Activated CD8-positive, alpha-beta T cell treated with anti-CD3 and anti-CD28 coated beads for 36 hours (primary cell): ENCODE measurements at regions not wholly inside any gene's neighbourhood (a gene's known extent, or its start where the extent isn't known, plus 50 kb on each side); places are given as distances from the start of the nearest gene placed in this dataset.

Source experiments
- ATAC-seq: fragments of 200-7000 bp; cut with Tn5 transposase; one replicate; pipeline ENCODE4 v1.10.0; 2021; ENCODE audit warnings: mild to moderate bottlenecking, moderate library complexity
- CTCF ChIA-PET: fragments of 350-600 bp; sonication (Branson Sonifier 250); formaldehyde crosslinking; loops from one replicate; lab custom pipeline; 2021; ENCODE audit warnings: antibody characterized with exemption; lab: Charles Lee
- POLR2A ChIA-PET: fragments of 350-600 bp; sonication (Branson Sonifier 250); formaldehyde crosslinking; loops from one replicate; lab custom pipeline; 2021; ENCODE audit warnings: antibody characterized with exemption; lab: Charles Lee
- DNase-seq: peaks from one replicate; pipeline ENCODE4 v3.0.0-alpha.2; 2020
- H3K27ac Mint-ChIP-seq: one replicate; pipeline ENCODE4 v1.8.0; 2021; ENCODE audit warnings: mild to moderate bottlenecking, mixed read lengths
- H3K27me3 Mint-ChIP-seq: one replicate; pipeline ENCODE4 v1.8.0; 2021; ENCODE audit warnings: mixed read lengths
- H3K36me3 Mint-ChIP-seq: one replicate; pipeline ENCODE4 v1.8.0; 2021; ENCODE audit warnings: low read depth, mixed read lengths
- H3K4me1 Mint-ChIP-seq: one replicate; pipeline ENCODE4 v1.8.0; 2021; ENCODE audit warnings: low read depth, mixed read lengths
- H3K4me3 Mint-ChIP-seq: one replicate; pipeline ENCODE4 v1.8.0; 2021; ENCODE audit warnings: mild to moderate bottlenecking, moderate library complexity, mixed read lengths
- H3K9me3 Mint-ChIP-seq: one replicate; pipeline ENCODE4 v1.8.0; 2021; ENCODE audit warnings: mixed read lengths
- intact Hi-C: fragments of 100-400 bp; cut with micrococcal nuclease; formaldehyde crosslinking; loops from one replicate; pipeline ENCODE4 v1.10.0; 2022
- TF ChIP-seq, protein P1 (sequence below): fragments of 200-600 bp; IDR thresholded peaks from one replicate; pipeline ENCODE4 v1.8.0; 2022; ENCODE audit warnings: antibody characterized with exemption, mild to moderate bottlenecking

GRCh38 chr2:154589514-154589913 is 109.0 kb upstream of the KCNJ3 start:
- intact Hi-C loops: no loop called here
- no peak overlapping the region for H3K4me3 Mint-ChIP-seq
- no peaks in the 10 kb centered on the region for H3K4me1 Mint-ChIP-seq
- CTCF ChIA-PET: no interaction called here
- no peaks in the 10 kb centered on the region for H3K9me3 Mint-ChIP-seq
- TF ChIP-seq, protein P1, sequence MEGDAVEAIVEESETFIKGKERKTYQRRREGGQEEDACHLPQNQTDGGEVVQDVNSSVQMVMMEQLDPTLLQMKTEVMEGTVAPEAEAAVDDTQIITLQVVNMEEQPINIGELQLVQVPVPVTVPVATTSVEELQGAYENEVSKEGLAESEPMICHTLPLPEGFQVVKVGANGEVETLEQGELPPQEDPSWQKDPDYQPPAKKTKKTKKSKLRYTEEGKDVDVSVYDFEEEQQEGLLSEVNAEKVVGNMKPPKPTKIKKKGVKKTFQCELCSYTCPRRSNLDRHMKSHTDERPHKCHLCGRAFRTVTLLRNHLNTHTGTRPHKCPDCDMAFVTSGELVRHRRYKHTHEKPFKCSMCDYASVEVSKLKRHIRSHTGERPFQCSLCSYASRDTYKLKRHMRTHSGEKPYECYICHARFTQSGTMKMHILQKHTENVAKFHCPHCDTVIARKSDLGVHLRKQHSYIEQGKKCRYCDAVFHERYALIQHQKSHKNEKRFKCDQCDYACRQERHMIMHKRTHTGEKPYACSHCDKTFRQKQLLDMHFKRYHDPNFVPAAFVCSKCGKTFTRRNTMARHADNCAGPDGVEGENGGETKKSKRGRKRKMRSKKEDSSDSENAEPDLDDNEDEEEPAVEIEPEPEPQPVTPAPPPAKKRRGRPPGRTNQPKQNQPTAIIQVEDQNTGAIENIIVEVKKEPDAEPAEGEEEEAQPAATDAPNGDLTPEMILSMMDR: no peak
- H3K36me3 Mint-ChIP-seq: no peaks in the 10 kb centered on the region
- DNase-seq: no peak
- no peak for ATAC-seq
- no peak overlapping the region for H3K27ac Mint-ChIP-seq
- no peaks in the 10 kb centered on the region for H3K27me3 Mint-ChIP-seq
- POLR2A ChIA-PET: no interaction called here

- intact Hi-C loops: no loop called here
- Mint-ChIP-seq H3K9me3 (no peaks in the 10 kb centered on the region), H3K27ac (no peak overlapping the region), H3K36me3 (no peaks in the 10 kb centered on the region), H3K4me3 (no peak overlapping the region), H3K4me1 (no peaks in the 10 kb centered on the region), H3K27me3 (no peaks in the 10 kb centered on the region)
- ATAC-seq: no peak
- ChIA-PET CTCF (no interaction called here), POLR2A (no interaction called here)
- no peak for DNase-seq
- TF ChIP-seq, protein P1: no peak
Measured at GRCh38 chr2:154591294-154591820, 107.1 kb upstream of the KCNJ3 start.

- TF ChIP-seq, protein P1: no peak
- Mint-ChIP-seq H3K4me3 (no peak overlapping the region), H3K27ac (no peak overlapping the region), H3K27me3 (no peaks in the 10 kb centered on the region), H3K9me3 (no peaks in the 10 kb centered on the region), H3K4me1 (no peaks in the 10 kb centered on the region), H3K36me3 (no peaks in the 10 kb centered on the region)
- no peak for ATAC-seq
- ChIA-PET CTCF (no interaction called here), POLR2A (no interaction called here)
- intact Hi-C loops: no loop called here
- no peak for DNase-seq
Measured at GRCh38 chr2:154599189-154599588, 99.3 kb upstream of the KCNJ3 start.

GRCh38 chr2:154600927-154601494 is 97.5 kb upstream of the KCNJ3 start:
- intact Hi-C loops: no loop called here
- POLR2A ChIA-PET: no interaction called here
- no peak overlapping the region for H3K4me3 Mint-ChIP-seq
- no peaks in the 10 kb centered on the region for H3K27me3 Mint-ChIP-seq
- ATAC-seq (no peak), DNase-seq (no peak)
- CTCF ChIA-PET: interaction anchor here (1.2 kb wide), 1 partner anchor 29 kb away, joined by 3 read pairs; no protein-coding TSS in a partner anchor
- no peaks in the 10 kb centered on the region for H3K4me1 Mint-ChIP-seq
- no peaks in the 10 kb centered on the region for H3K9me3 Mint-ChIP-seq
- TF ChIP-seq, protein P1: no peak
- H3K36me3 Mint-ChIP-seq: no peaks in the 10 kb centered on the region
- no peak overlapping the region for H3K27ac Mint-ChIP-seq

- Mint-ChIP-seq H3K9me3 (no peaks in the 10 kb centered on the region), H3K4me3 (no peak overlapping the region)
- TF ChIP-seq, protein P1: no peak
Measured at GRCh38 chr2:154603682-154604081, 94.8 kb upstream of the KCNJ3 start.

More at GRCh38 chr2:154603682-154604081, 94.8 kb upstream of the KCNJ3 start:
- no peaks in the 10 kb centered on the region for H3K27me3 Mint-ChIP-seq
- H3K27ac Mint-ChIP-seq: no peak overlapping the region
- intact Hi-C loops: no loop called here
- POLR2A ChIA-PET: no interaction called here
- no peaks in the 10 kb centered on the region for H3K36me3 Mint-ChIP-seq
- no peak for DNase-seq
- ATAC-seq: no peak
- no peaks in the 10 kb centered on the region for H3K4me1 Mint-ChIP-seq
- CTCF ChIA-PET: no interaction called here
